ENCODE measurements at regions not wholly inside any gene's neighbourhood (a gene's known extent, or its start where the extent isn't known, plus 50 kb on each side); places are given as distances from the start of the nearest gene placed in this dataset.
"Not testable (repeated sequence)": the region's sequence is repeated elsewhere in the genome, so short reads cannot be mapped to it uniquely, and the experiment has no call there.

DNA sequence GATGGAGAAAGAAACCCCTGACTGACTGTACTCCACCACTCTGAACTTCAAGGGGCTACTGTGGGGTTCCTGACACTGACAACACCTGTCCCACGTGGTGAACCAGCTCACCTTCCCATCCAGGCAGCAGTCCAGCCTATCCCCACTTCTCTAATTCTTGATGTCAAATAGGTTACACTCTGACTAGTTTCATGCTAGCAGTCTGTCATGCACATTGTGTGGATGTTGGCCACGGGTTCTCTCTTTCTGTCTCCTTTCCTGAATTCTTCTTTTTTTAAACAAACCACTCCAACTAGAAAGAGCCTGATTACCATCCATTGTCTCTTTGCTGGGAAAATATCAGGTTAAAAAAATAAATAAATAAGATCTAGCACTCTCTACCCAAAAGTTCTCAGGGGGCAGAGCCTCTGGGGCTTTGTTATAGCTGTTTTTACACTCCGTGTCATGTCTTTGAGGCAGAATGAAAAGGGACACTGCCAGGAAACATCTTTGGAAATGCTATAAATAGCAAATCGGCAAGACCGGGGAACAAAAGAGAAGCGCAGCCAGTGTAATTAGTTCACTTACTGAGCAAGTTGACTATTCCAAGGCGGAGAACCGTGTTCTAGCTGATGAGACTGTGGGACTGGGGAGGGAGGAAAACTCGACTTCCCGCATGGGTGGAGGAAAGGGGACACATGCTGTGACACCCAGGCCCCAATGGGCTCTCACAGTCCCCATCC is 356.1 kb downstream of the OMA1 start:
- H3K4me3 ChIP-seq: no peak overlapping the region
- in situ Hi-C loops (cut with MboI; ENCODE audit: low pct_unique_long_range_greater_than_20kb in 2 of 9, low sequenced_read_pairs in 9 of 9, unreplicated experiment in 9 of 9): no loop called here
- WGBS, 10 experiments: 0 to 52% (median 36%) methylated on average over 2 to 10 of the region's 10 CpGs
- peak in 5 of 8 experiments; percentile 74 to 93 (median 90) for ATAC-seq (replicated peaks in 6 of 8)
- no peak overlapping the region for H3K27ac ChIP-seq
- peaks cover 7 to 8% of the 10 kb centered on the region in 2 donors for H3K4me1 ChIP-seq (replicated peaks in 1 of 2)

DNA sequence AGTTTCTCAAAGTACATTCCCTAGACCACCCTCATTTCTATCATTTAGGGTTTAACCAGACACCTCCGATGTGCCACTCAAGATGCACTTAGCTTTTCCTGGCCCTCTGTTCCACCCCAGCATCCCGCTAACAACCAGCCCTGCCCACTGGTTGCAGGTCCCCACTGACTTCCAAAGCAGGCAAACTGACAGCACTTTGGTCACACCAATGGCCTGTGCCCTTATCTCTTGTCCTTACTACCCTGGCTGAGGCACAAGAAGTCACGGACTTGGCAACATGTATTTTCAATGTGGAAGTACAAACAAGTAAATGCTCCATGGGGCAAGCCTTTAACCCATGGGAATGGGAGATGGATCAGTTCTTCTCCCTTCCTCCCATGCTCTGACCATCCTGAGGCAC is 357.1 kb downstream of the OMA1 start:
- Histone ChIP-seq H3K4me1 (replicated peaks in 1 of 2) (peaks cover 7 to 8% of the 10 kb centered on the region in 2 donors), H3K4me3 (no peak overlapping the region), H3K27ac (no peak overlapping the region)
- no peak for ATAC-seq (replicated peaks in 6 of 8)
- 0 to 100% (median 80%) methylated on average over 1 to 3 of the region's 3 CpGs; no CpG with 5 or more reads in 1 of the 10 experiments for WGBS, 10 experiments
- in situ Hi-C loops (cut with MboI; ENCODE audit: low pct_unique_long_range_greater_than_20kb in 2 of 9, low sequenced_read_pairs in 9 of 9, unreplicated experiment in 9 of 9): no loop called here

GRCh38 chr1:58183286-58183685 is 363.2 kb downstream of the OMA1 start:
- ATAC-seq (replicated peaks in 6 of 8): no peak
- no peaks in the 10 kb centered on the region for H3K4me1 ChIP-seq (replicated peaks in 1 of 2)
- in situ Hi-C loops (cut with MboI; ENCODE audit: low pct_unique_long_range_greater_than_20kb in 2 of 9, low sequenced_read_pairs in 9 of 9, unreplicated experiment in 9 of 9): no loop called here
- WGBS, 10 experiments: 0 to 100% (median 50%) methylated on average over 1 to 2 of the region's 2 CpGs; no CpG with 5 or more reads in 1 of the 10 experiments
- H3K4me3 ChIP-seq: no peak overlapping the region
- H3K27ac ChIP-seq: no peak overlapping the region

- no peak for ATAC-seq (replicated peaks in 6 of 8)
- 39 to 100% (median 98%) methylated on average over 1 to 2 of the region's 2 CpGs for WGBS, 10 experiments
Observed at GRCh38 chr1:58180537-58180936, 366.0 kb downstream of the OMA1 start.

DNA sequence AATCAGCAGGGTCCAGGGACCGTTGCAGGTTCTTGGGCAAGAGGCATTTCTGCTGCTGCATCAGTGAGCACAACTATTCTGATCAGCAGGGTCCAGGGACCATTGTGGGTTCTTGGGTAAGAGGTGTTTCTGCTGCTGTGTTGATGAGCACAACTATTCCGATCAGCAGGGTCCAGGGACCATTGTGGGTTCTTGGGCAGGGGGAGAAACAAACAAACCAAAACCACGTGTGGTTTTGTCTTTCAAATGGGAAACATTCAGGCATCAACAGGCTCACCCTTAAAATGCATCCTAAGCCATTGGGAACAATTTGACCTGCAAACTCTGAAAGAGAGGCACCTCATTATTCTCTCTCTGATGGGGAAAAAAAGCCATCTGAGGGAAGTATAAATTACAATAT is 377.4 kb downstream of the OMA1 start:
- in situ Hi-C loops (cut with MboI; ENCODE audit: low pct_unique_long_range_greater_than_20kb in 2 of 9, low sequenced_read_pairs in 9 of 9, unreplicated experiment in 9 of 9): loop anchor here in 1 of 9 experiments (25.0 kb wide), 1 partner anchor 1332 kb away; no protein-coding TSS in a partner anchor
- H3K4me3 ChIP-seq; H3K4me1 ChIP-seq (replicated peaks in 1 of 2); ATAC-seq (replicated peaks in 6 of 8); H3K27ac ChIP-seq: not testable (repeated sequence)
- 0 to 56% (median 24%) methylated on average over 1 to 3 of the region's 3 CpGs; no CpG with 5 or more reads in 2 of the 10 experiments for WGBS, 10 experiments

More at GRCh38 chr1:58180537-58180936, 366.0 kb downstream of the OMA1 start:
- Histone ChIP-seq H3K4me1 (replicated peaks in 1 of 2) (no peaks in the 10 kb centered on the region), H3K27ac (no peak overlapping the region), H3K4me3 (no peak overlapping the region)
- in situ Hi-C loops (cut with MboI; ENCODE audit: low pct_unique_long_range_greater_than_20kb in 2 of 9, low sequenced_read_pairs in 9 of 9, unreplicated experiment in 9 of 9): no loop called here

- H3K27ac ChIP-seq; ATAC-seq (replicated peaks in 6 of 8); H3K4me3 ChIP-seq; H3K4me1 ChIP-seq (replicated peaks in 1 of 2): not testable (repeated sequence)
- in situ Hi-C loops (cut with MboI; ENCODE audit: low pct_unique_long_range_greater_than_20kb in 2 of 9, low sequenced_read_pairs in 9 of 9, unreplicated experiment in 9 of 9): loop anchor here in 1 of 9 experiments (25.0 kb wide), 1 partner anchor 1330 kb away; no protein-coding TSS in a partner anchor
- 20 to 89% methylated on average over 1 of the region's 1 CpG; no CpG with 5 or more reads in 8 of the 10 experiments for WGBS, 10 experiments
Observed at GRCh38 chr1:58167131-58167530, 379.4 kb downstream of the OMA1 start.

DNA sequence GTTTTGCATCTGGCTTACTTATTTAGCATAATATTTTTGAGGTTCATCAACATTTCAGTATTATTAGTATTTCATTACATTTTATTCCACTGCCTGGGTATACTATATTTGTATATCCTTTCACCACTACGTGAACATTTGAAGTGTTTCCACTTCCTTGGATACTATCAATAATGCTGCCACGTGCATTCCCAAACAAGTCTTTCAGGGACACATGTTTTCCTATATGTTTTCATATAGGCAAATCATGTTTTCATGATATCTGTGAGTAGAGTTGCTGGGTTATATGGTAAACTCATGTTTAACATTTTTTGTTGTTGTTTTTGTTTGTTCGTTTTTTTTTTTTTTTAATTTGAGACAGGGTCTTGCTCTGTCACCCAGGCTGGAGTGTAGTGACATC is 380.1 kb downstream of the OMA1 start:
- in situ Hi-C loops (cut with MboI; ENCODE audit: low pct_unique_long_range_greater_than_20kb in 2 of 9, low sequenced_read_pairs in 9 of 9, unreplicated experiment in 9 of 9): loop anchor here in 1 of 9 experiments (25.0 kb wide), 1 partner anchor 1329 kb away; no protein-coding TSS in a partner anchor
- Histone ChIP-seq H3K4me3 (no peak overlapping the region), H3K27ac (no peak overlapping the region), H3K4me1 (replicated peaks in 1 of 2) (peaks cover 0 to 8% of the 10 kb centered on the region in 2 donors)
- 18 to 100% (median 95%) methylated on average over 1 to 3 of the region's 3 CpGs for WGBS, 10 experiments
- ATAC-seq (replicated peaks in 6 of 8): no peak

- Histone ChIP-seq H3K4me1 (replicated peaks in 1 of 2) (peaks cover 0 to 8% of the 10 kb centered on the region in 2 donors), H3K27ac (no peak overlapping the region), H3K4me3 (no peak overlapping the region)
- WGBS, 10 experiments: 24 to 97% (median 86%) methylated on average over 2 to 6 of the region's 6 CpGs; no CpG with 5 or more reads in 2 of the 10 experiments
- in situ Hi-C loops (cut with MboI; ENCODE audit: low pct_unique_long_range_greater_than_20kb in 2 of 9, low sequenced_read_pairs in 9 of 9, unreplicated experiment in 9 of 9): loop anchor here in 1 of 9 experiments (25.0 kb wide), 1 partner anchor 1328 kb away; no protein-coding TSS in a partner anchor
- ATAC-seq (replicated peaks in 6 of 8): no peak
Observed at GRCh38 chr1:58165073-58165472, 381.5 kb downstream of the OMA1 start.

GRCh38 chr1:58162952-58163550 is 383.5 kb downstream of the OMA1 start:
- WGBS, 10 experiments: 25 to 49% (median 41%) methylated on average over 3 to 9 of the region's 9 CpGs
- Histone ChIP-seq H3K27ac (no peak overlapping the region), H3K4me3 (no peak overlapping the region), H3K4me1 (replicated peaks in 1 of 2) (peaks cover 7 to 11% of the 10 kb centered on the region in 2 donors)
- peak; percentile 84 to 96 (median 92) for ATAC-seq (replicated peaks in 6 of 8)
- in situ Hi-C loops (cut with MboI; ENCODE audit: low pct_unique_long_range_greater_than_20kb in 2 of 9, low sequenced_read_pairs in 9 of 9, unreplicated experiment in 9 of 9): loop anchor here in 1 of 9 experiments (25.0 kb wide), 1 partner anchor 1326 kb away; no protein-coding TSS in a partner anchor

DNA sequence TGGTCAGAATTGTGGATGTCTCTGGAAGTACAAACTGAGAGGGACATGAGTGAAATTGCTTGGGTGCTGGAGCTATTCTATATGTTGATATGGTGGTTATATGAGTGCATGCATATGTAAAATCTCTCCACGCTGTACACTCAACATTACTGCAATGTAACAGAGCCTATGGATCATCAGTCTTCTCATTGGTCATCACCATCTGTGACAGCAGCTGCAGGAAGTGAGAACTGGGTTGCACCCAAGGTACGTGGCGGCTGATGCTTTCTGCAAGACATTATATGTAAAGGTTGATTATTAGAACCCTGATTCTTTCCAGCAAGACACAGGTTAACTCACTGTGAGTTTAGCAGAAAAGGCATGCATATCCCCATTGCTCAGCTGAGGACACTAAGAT is 387.1 kb downstream of the OMA1 start:
- H3K27ac ChIP-seq: no peak overlapping the region
- peaks cover 25 to 28% of the 10 kb centered on the region in 2 donors for H3K4me1 ChIP-seq (replicated peaks in 1 of 2)
- ATAC-seq (replicated peaks in 6 of 8): no peak
- 40 to 100% (median 86%) methylated on average over 1 to 3 of the region's 3 CpGs; no CpG with 5 or more reads in 1 of the 10 experiments for WGBS, 10 experiments
- H3K4me3 ChIP-seq: no peak overlapping the region
- in situ Hi-C loops (cut with MboI; ENCODE audit: low pct_unique_long_range_greater_than_20kb in 2 of 9, low sequenced_read_pairs in 9 of 9, unreplicated experiment in 9 of 9): loop anchor here in 1 of 9 experiments (25.0 kb wide), 1 partner anchor 1322 kb away; no protein-coding TSS in a partner anchor

DNA sequence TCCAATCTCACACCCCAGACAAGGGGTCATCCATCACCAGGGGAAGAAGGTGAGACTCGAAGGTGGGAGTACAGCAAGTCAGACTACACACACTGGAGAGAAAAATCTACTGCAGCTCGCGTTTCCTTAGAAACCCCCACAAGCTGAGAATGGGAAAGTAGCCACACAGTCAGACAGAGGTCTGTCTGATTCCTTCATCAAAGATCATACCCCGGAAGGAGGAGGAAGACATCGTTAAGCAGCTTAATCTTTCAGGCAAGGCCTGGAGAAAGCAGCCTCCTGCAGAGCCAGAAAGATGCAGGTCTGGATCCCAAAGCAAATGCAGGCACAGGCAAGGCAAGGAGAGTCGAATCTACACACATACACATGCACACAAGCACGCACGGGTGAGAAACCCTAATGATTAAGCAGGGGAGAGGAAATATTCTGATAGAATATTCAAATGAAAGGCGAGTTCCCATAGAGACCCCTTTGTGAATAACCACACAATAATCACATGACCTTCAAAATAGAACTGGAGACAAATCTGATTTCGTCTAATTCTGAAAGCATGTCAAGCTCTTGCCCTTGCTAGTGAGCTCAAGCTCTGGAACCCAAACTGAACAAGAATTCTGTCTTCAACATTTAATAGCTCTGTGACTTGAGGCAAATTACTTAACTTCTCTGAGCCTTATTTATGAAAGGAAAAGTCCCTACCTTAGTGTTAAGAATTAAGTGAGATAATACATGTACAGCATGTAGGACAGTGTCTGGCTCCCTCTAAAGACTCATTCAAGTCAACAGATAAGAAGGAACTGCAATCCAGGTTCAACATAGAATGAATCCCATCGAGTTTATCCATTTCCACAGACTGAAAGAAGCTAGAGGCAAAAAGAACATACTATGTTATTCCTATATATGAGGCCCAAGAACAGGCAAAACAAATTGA is 387.8 kb downstream of the OMA1 start:
- Histone ChIP-seq H3K27ac (no peak overlapping the region), H3K4me3 (no peak overlapping the region), H3K4me1 (replicated peaks in 1 of 2) (peaks cover 25 to 29% of the 10 kb centered on the region in 2 donors)
- ATAC-seq (replicated peaks in 6 of 8): peak in 1 of 8 experiments; percentile 13
- WGBS, 10 experiments: 16 to 83% (median 48%) methylated on average over 1 to 10 of the region's 11 CpGs
- in situ Hi-C loops (cut with MboI; ENCODE audit: low pct_unique_long_range_greater_than_20kb in 2 of 9, low sequenced_read_pairs in 9 of 9, unreplicated experiment in 9 of 9): loop anchor here in 1 of 9 experiments (25.0 kb wide), 1 partner anchor 1321 kb away; no protein-coding TSS in a partner anchor

- in situ Hi-C loops (cut with MboI; ENCODE audit: low pct_unique_long_range_greater_than_20kb in 2 of 9, low sequenced_read_pairs in 9 of 9, unreplicated experiment in 9 of 9): loop anchor here in 1 of 9 experiments (25.0 kb wide), 1 partner anchor 1321 kb away; no protein-coding TSS in a partner anchor
- ATAC-seq (replicated peaks in 6 of 8): no peak
- Histone ChIP-seq H3K4me1 (replicated peaks in 1 of 2) (peaks cover 28 to 34% of the 10 kb centered on the region in 2 donors), H3K4me3 (no peak overlapping the region), H3K27ac (no peak overlapping the region)
Observed at GRCh38 chr1:58158016-58158415, 388.5 kb downstream of the OMA1 start.

All from motor neuron (in vitro differentiated cells).